RWPE1 (cell line): ENCODE measurements at regions not wholly inside any gene's neighbourhood (a gene's known extent, or its start where the extent isn't known, plus 50 kb on each side); places are given as distances from the start of the nearest gene placed in this dataset.

ENCODE experiments used
- CTCF ChIA-PET: fragments of 350-600 bp; sonication (Branson Sonifier 250); formaldehyde crosslinking; extraction: SDS; loops from one replicate; lab custom pipeline; 2021; lab: Yijun Ruan, JAX
- POLR2A ChIA-PET: fragments of 400-600 bp; formaldehyde crosslinking; extraction: SDS; loops from one replicate; lab custom pipeline; 2020; ENCODE audit warnings: antibody characterized with exemption; ENCODE audit not compliant: low non-redundant PET; lab: Yijun Ruan, JAX
- DNase-seq: peaks from one replicate; pipeline ENCODE4 v3.0.0; 2012; ENCODE audit warnings: low spot score
- H3K27ac ChIP-seq: fragments of 450-650 bp; 2 replicates; pipeline ENCODE4 v1.5.1; 2017
- CTCF ChIP-seq: fragments of 450-650 bp; conservative IDR thresholded peaks from 2 replicates; pipeline ENCODE4 v1.5.1; 2017; ENCODE audit warnings: low read depth, mild to moderate bottlenecking

GRCh38 chr15:59886441-59886840 lies 117.7 kb upstream of the FOXB1 start:
- peak overlapping the region; percentile 69 for H3K27ac ChIP-seq
- POLR2A ChIA-PET, result no interaction called here
- CTCF ChIA-PET, result no interaction called here
- no peak for TF ChIP-seq CTCF
- DNase-seq, result no peak

GRCh38 chr15:59885832-59886231 lies 118.3 kb upstream of the FOXB1 start:
- peak; percentile 90 for DNase-seq
- POLR2A ChIA-PET, result no interaction called here
- peak overlapping the region; percentile 69 for H3K27ac ChIP-seq
- TF ChIP-seq CTCF, result no peak
- CTCF ChIA-PET, result no interaction called here

GRCh38 chr15:59879506-59880265 lies 124.4 kb upstream of the FOXB1 start:
- TF ChIP-seq CTCF, result no peak
- DNase-seq, result peak; percentile 56
- POLR2A ChIA-PET, result no interaction called here
- CTCF ChIA-PET, result no interaction called here
- no peak overlapping the region for H3K27ac ChIP-seq

GRCh38 chr15:59876140-59876539 lies 128.0 kb upstream of the FOXB1 start:
- CTCF ChIA-PET, result no interaction called here
- no peak for DNase-seq
- POLR2A ChIA-PET, result no interaction called here
- no peak for TF ChIP-seq CTCF
- H3K27ac ChIP-seq, result no peak overlapping the region

GRCh38 chr15:59873644-59874272 lies 130.4 kb upstream of the FOXB1 start:
- ChIA-PET CTCF (no interaction called here), POLR2A (no interaction called here)
- no peak for DNase-seq
- H3K27ac ChIP-seq, result no peak overlapping the region
- no peak for TF ChIP-seq CTCF

- no peak for TF ChIP-seq CTCF
- H3K27ac ChIP-seq, result no peak overlapping the region
- CTCF ChIA-PET, result interaction anchor here (0.7 kb wide), 1 partner anchor 103 kb away, joined by 3 read pairs; no protein-coding TSS in a partner anchor
- no peak for DNase-seq
- POLR2A ChIA-PET, result no interaction called here
Measured at GRCh38 chr15:59867086-59867855, 136.8 kb upstream of the FOXB1 start.
